ENCODE measurements at regions not wholly inside any gene's neighbourhood (a gene's known extent, or its start where the extent isn't known, plus 50 kb on each side); places are given as distances from the start of the nearest gene placed in this dataset.
"Not testable (repeated sequence)": the region's sequence is repeated elsewhere in the genome, so short reads cannot be mapped to it uniquely, and the experiment has no call there.

DNA sequence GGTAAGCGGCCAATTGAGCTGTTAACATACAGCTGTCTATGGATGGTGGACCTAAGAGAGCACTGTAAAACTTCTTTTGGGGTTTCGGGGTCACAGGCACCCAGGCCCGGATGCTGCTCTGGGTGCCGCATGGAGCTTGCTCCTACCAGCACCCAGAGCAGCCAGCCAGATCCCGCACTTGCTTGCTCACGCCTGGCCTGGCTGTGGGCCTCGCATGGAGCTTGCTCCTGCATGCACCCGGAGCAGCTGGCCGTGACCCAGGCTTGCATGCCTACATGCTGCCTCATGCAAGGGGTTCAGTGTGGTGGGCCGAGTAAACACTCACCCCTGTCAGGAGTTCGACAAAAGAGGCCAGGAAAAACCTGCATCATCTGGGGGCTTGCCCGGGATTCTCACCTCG is 896.9 kb downstream of the SORCS1 start:
- Histone ChIP-seq H3K4me1 (ENCODE audit: low read depth) (no peaks in the 10 kb centered on the region), H3K4me3 (no peak overlapping the region), H3K36me3 (no peaks in the 10 kb centered on the region), H3K9me3 (ENCODE audit: low read depth) (no peaks in the 10 kb centered on the region), H3K27me3 (no peaks in the 10 kb centered on the region), H3K27ac (no peak overlapping the region)
- DNase-seq (ENCODE audit: low read depth in 1 of 2, low spot score in 1 of 2), result no peak
- TF ChIP-seq, protein P1, sequence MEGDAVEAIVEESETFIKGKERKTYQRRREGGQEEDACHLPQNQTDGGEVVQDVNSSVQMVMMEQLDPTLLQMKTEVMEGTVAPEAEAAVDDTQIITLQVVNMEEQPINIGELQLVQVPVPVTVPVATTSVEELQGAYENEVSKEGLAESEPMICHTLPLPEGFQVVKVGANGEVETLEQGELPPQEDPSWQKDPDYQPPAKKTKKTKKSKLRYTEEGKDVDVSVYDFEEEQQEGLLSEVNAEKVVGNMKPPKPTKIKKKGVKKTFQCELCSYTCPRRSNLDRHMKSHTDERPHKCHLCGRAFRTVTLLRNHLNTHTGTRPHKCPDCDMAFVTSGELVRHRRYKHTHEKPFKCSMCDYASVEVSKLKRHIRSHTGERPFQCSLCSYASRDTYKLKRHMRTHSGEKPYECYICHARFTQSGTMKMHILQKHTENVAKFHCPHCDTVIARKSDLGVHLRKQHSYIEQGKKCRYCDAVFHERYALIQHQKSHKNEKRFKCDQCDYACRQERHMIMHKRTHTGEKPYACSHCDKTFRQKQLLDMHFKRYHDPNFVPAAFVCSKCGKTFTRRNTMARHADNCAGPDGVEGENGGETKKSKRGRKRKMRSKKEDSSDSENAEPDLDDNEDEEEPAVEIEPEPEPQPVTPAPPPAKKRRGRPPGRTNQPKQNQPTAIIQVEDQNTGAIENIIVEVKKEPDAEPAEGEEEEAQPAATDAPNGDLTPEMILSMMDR (IDR thresholded peaks at IDR 0.05; ENCODE audit: low read depth, low read length), result no peak

DNA sequence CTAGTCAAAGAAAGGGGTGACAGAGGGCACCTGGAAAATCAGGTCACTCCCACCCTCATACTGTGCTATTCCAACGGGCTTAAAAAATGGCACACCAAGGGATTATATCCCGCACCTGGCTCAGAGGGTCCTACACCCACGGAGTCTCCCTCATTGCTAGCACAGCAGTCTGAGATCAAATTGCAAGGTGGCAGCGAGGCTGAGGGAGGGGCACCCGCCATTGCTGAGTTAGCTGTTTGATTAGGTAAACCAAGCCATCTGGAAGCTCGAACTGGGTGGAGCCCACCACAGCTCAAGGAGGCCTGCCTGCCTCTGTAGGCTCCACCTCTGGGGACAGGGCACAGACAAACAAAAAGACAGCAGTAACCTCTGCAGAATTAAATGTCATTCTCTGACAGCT is 907.1 kb downstream of the SORCS1 start:
- not testable (repeated sequence) for H3K36me3 ChIP-seq; DNase-seq (ENCODE audit: low read depth in 1 of 2, low spot score in 1 of 2); H3K27ac ChIP-seq; H3K9me3 ChIP-seq (ENCODE audit: low read depth); H3K4me3 ChIP-seq; H3K27me3 ChIP-seq; H3K4me1 ChIP-seq (ENCODE audit: low read depth)

DNA sequence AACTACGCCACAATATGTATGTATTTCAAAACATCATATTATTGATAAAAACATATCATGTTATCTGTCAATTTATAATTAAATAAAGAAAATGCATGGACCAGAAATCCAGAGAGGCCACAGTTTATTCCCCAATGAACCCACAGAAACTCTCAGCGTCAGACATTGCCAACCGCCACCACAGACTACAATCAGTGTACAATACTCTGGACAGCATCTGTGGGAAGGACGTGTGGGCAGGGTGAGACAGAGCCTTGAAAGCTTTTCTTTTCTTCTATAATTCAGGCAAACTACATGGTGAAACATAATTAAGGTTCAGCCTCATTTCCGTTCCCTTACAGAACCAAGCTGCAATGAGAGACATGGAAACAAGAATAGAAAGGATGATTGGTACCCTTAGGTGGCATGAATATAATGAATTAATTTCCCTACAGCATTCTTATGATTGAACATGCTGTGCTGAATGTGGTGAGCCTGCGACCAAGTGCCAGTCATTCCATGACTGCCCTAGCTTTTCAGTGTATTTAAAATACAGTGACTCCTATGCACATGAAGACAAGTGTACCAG is 909.3 kb downstream of the SORCS1 start:
- no peak for DNase-seq (ENCODE audit: low read depth in 1 of 2, low spot score in 1 of 2)
- Histone ChIP-seq H3K4me3 (no peak overlapping the region), H3K36me3 (no peaks in the 10 kb centered on the region), H3K27me3 (no peaks in the 10 kb centered on the region), H3K4me1 (ENCODE audit: low read depth) (no peaks in the 10 kb centered on the region), H3K27ac (no peak overlapping the region), H3K9me3 (ENCODE audit: low read depth) (no peaks in the 10 kb centered on the region)
- TF ChIP-seq, protein P1 (IDR thresholded peaks at IDR 0.05; ENCODE audit: low read depth, low read length), result no peak

DNA sequence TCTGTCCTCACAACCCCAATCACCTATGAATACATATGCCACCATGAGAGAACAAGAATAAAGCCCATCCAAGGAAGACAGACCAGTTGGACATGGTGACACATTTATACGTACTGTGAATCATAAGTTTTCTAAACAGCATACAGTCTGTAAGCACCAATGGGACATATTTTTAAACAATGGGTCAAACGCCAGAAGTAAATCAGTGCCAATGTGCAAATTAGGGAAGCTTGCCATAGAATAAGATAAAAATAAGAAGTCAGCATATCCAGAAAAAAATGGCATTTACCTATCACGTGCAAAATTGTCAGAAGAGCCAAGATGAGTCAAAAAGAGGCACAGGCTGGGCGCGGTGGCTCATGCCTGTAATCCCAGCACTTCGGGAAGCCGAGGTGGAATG is 910.4 kb downstream of the SORCS1 start:
- Histone ChIP-seq H3K36me3 (no peaks in the 10 kb centered on the region), H3K27me3 (no peaks in the 10 kb centered on the region), H3K9me3 (ENCODE audit: low read depth) (no peaks in the 10 kb centered on the region), H3K4me3 (no peak overlapping the region), H3K4me1 (ENCODE audit: low read depth) (no peaks in the 10 kb centered on the region), H3K27ac (no peak overlapping the region)
- DNase-seq (ENCODE audit: low read depth in 1 of 2, low spot score in 1 of 2), result no peak
- TF ChIP-seq, protein P1 (IDR thresholded peaks at IDR 0.05; ENCODE audit: low read depth, low read length), result no peak

DNA sequence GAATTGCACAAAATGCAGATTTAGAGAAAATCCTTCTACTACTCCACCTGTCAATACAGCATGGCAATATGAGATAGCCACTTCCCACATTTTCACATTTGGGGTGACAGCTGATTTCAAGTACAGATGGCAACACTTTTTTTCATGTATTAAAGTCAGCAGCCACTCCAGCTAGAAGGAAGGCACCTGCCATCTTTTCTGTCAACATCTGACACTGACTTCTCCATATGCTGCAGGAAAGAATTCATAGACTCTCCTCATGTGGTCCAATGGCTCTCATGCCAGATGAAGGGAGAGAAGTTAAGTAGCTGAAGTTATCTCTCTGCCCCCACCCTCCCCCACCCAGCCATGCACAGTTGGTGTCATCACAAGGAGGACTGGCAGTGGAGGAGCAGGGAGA is 912.0 kb downstream of the SORCS1 start:
- H3K4me3 ChIP-seq, result no peak overlapping the region
- no peaks in the 10 kb centered on the region for H3K9me3 ChIP-seq (ENCODE audit: low read depth)
- H3K36me3 ChIP-seq, result no peaks in the 10 kb centered on the region
- H3K4me1 ChIP-seq (ENCODE audit: low read depth), result no peaks in the 10 kb centered on the region
- no peaks in the 10 kb centered on the region for H3K27me3 ChIP-seq
- DNase-seq (ENCODE audit: low read depth in 1 of 2, low spot score in 1 of 2), result no peak
- TF ChIP-seq, protein P1 (IDR thresholded peaks at IDR 0.05; ENCODE audit: low read depth, low read length), result no peak
- H3K27ac ChIP-seq, result no peak overlapping the region

DNA sequence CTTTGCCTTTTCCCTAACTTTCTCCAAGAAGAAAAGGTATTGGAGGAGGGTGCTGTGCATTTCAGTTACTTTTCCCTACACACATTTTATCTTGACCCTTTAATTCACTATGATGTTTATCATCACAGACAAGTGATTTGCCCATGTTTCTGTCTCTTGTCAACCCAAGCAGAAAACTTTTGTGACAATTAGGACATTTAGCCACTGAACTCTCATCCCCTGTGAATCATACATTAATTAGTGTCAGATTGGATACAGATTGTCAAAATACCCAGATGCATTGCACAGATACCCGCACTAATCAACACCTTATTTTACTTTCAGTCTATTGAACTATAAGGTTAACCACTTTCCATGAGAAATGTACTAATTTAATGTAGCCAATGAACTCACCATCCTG is 912.9 kb downstream of the SORCS1 start:
- H3K36me3 ChIP-seq, result no peaks in the 10 kb centered on the region
- no peaks in the 10 kb centered on the region for H3K4me1 ChIP-seq (ENCODE audit: low read depth)
- H3K27me3 ChIP-seq, result no peaks in the 10 kb centered on the region
- no peaks in the 10 kb centered on the region for H3K9me3 ChIP-seq (ENCODE audit: low read depth)
- TF ChIP-seq, protein P1 (IDR thresholded peaks at IDR 0.05; ENCODE audit: low read depth, low read length), result no peak
- no peak overlapping the region for H3K4me3 ChIP-seq
- no peak for DNase-seq (ENCODE audit: low read depth in 1 of 2, low spot score in 1 of 2)
- no peak overlapping the region for H3K27ac ChIP-seq
